ENCODE measurements at regions not wholly inside any gene's neighbourhood (a gene's known extent, or its start where the extent isn't known, plus 50 kb on each side); places are given as distances from the start of the nearest gene placed in this dataset.

- TF ChIP-seq, protein P1, sequence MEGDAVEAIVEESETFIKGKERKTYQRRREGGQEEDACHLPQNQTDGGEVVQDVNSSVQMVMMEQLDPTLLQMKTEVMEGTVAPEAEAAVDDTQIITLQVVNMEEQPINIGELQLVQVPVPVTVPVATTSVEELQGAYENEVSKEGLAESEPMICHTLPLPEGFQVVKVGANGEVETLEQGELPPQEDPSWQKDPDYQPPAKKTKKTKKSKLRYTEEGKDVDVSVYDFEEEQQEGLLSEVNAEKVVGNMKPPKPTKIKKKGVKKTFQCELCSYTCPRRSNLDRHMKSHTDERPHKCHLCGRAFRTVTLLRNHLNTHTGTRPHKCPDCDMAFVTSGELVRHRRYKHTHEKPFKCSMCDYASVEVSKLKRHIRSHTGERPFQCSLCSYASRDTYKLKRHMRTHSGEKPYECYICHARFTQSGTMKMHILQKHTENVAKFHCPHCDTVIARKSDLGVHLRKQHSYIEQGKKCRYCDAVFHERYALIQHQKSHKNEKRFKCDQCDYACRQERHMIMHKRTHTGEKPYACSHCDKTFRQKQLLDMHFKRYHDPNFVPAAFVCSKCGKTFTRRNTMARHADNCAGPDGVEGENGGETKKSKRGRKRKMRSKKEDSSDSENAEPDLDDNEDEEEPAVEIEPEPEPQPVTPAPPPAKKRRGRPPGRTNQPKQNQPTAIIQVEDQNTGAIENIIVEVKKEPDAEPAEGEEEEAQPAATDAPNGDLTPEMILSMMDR (IDR thresholded peaks at IDR 0.05; ENCODE audit: low read depth, low read length, poor library complexity, severe bottlenecking), result no peak
- no peak for TF ChIP-seq EZH2phosphoT487 (IDR thresholded peaks at IDR 0.05; ENCODE audit: borderline replicate concordance, low read length)
These were observed 491.2 kb downstream of the PREX1 start for GRCh38 chr20:48336597-48336996.
